ENCODE measurements at regions not wholly inside any gene's neighbourhood (a gene's known extent, or its start where the extent isn't known, plus 50 kb on each side); places are given as distances from the start of the nearest gene placed in this dataset.
"Not testable (repeated sequence)": the region's sequence is repeated elsewhere in the genome, so short reads cannot be mapped to it uniquely, and the experiment has no call there.

GRCh38 chr17:26936645-26937044 is 357.3 kb upstream of the WSB1 start:
- DNase-seq: not testable (repeated sequence)

DNA sequence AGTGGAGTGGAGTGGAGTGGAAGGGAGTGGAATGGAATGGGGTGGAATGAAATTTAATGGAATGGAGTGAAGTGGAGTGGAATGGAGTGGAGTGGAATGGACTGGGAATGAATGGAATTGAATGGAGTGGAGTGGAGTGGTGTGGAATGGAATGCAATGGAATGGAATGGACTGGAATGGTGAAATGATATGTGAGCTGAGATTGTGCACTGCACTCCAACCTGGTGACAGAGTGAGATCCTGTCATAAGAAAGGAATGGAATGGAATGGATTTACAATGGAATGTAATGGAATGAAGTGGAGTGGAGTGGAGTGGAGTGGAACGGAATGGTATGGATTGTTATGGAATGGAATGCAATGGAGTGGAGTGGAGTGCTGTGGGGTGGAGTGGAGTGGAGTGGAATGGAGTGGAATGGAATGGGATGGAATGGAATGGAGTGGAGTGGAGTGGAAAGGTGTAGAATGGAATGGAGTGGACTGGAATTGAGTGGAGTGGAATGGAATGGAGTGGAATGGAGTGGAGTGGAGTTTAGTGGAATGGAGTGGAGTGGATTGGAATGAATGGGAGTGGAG is 356.1 kb upstream of the WSB1 start:
- DNase-seq: not testable (repeated sequence)

DNA sequence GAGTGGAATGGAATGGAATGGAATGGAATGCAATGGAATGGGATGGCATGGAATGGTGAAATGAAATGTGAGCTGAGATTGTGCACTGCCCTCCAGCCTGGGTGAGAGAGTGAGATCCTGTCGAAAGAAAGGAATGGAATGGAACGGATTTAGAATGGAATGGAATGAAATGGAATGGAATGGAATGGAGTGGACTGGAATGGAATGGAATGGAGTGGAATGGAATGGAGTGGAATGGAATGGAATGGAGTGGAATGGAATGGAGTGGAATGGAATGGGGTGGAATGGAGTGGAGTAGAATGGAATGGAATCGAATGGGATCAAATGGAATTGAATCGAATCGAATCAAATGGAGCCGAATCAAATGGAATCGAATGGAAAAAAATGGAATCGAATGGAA is 354.2 kb upstream of the WSB1 start:
- not testable (repeated sequence) for DNase-seq

DNA sequence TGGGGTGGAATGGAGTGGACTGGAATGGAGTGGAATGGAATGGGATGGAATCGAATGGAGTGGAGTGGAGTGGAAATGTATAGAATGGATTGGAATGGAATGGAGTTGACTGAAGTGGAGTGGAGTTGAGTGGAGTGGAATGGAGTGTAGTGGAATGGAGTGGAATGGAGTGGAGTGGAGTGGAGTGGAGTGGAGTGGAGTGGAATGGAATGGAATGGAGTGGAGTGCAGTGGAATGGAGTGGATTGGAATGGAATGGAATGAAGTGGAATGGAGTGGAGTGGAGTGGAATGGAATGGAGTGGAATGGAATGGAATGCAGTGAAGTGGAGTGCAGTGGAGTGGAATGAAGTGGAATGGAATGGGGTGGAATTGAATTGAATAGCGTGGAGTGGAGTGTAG is 353.3 kb upstream of the WSB1 start:
- DNase-seq: not testable (repeated sequence)

- DNase-seq: no peak
These were observed 331.4 kb upstream of the WSB1 start for GRCh38 chr17:26962255-26963162.

DNA sequence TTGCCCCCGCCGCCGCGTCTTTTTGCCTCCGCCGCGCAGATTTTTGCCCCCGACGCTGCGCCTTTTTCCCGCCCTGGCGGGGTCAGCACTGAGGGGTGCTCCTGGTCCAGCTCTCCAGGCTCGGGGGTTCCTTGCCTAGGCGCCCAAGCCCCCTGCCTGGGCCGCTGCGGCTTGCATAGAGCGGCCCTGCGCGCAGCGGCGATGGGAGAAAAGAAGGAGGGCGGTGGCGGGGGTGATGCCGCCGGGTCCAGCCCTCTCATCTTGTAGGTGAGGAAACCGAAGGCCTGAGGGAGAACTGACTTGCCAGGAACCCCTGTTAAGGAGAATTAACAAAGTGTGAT is 330.8 kb upstream of the WSB1 start:
- no peak for DNase-seq

DNA sequence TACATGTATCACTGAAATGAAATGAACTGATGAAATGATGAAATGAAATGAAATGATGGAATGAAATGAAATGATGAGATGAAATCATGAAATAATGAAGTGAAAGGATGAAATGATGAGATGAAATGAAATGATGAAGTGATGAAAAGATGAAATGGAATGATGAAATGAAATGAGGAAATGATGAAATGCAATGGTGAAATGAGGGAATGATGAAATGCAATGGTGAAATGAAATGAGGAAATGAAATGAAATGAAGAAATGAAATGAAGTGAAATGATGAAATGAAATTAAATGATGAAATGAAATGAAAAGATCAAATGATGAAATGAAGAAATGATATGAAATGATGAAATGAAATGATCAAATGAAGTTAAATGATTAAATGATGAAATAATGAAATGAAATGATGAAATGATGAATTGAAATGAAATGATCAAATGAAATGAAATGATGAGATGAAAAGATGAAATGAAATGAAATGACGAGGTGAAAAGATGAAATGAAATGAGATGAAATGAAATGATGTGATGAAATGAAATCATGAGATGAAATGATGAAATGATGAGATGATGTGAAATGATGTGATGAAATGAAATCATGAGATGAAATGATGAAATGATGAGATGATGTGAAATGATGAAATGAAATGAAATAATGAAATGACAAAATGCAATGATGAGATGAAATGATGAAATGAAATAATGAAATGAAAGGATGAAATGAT is 327.9 kb upstream of the WSB1 start:
- not testable (repeated sequence) for DNase-seq

DNA sequence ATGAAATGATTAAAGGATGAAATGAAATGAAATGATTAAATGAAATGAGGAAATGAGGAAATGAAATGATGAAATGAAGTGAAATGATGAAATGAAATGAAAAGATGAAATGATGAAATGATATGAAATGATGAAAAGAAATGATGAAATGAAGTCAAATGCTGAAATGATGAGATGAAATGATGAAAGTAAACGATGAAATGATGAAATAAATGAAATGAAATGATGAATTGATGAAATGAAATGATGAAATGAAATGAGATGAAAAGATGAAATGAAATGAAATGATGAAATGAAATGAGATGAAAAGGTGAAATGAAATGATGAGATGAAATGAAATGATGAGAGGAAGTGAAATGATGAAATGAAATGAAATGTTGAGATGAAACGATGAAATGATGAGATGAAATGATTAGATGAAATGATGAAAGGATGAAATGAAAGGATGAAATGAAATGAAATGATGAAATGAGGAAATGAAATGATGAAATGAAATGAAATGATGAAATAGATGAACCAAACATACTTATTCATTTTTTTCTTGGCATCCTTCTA is 327.2 kb upstream of the WSB1 start:
- DNase-seq: not testable (repeated sequence)

- DNase-seq: not testable (repeated sequence)
These were observed 312.0 kb upstream of the WSB1 start for GRCh38 chr17:26981845-26982425.

DNA sequence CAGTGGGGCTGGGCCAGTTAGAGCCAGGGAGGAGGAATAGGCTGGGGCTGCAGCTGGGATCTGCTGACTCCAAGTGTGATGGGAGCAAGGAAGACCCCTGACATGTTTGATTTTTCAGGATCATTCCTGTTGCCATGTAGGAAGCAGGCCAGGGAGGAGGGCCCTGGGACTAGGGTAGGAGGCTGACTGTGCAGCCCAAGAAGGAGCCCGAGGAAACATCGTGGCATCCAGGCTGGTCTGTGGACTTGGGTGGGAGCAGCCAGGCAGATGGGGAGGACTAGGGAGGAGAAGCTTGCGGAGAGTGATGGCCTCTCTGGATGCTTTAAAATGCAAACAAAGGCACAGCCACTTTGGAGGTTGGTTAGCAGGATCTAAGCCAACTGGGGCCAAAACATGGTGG is 311.4 kb upstream of the WSB1 start:
- DNase-seq: not testable (repeated sequence)

DNA sequence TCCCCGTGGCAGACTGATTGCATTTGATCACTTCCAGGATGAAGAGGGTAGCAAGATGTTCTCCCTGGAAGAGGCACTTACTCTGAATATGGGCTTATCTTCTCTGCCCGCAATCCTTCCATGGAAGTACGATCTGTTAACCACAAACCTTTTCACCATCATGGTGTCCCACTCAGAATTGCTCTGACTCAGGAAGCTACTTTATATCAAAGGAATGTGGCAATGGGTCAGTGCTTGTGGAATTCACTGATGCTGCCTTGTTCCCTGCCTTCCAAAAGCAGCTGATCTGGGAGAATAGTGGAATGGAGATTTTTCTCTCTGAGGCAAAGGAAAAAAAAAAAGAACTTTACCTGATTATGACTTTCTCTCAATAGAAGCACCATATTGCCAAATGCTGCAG is 306.1 kb upstream of the WSB1 start:
- DNase-seq: not testable (repeated sequence)

GRCh38 chr17:26994648-26995047 is 299.3 kb upstream of the WSB1 start:
- DNase-seq: not testable (repeated sequence)

DNA sequence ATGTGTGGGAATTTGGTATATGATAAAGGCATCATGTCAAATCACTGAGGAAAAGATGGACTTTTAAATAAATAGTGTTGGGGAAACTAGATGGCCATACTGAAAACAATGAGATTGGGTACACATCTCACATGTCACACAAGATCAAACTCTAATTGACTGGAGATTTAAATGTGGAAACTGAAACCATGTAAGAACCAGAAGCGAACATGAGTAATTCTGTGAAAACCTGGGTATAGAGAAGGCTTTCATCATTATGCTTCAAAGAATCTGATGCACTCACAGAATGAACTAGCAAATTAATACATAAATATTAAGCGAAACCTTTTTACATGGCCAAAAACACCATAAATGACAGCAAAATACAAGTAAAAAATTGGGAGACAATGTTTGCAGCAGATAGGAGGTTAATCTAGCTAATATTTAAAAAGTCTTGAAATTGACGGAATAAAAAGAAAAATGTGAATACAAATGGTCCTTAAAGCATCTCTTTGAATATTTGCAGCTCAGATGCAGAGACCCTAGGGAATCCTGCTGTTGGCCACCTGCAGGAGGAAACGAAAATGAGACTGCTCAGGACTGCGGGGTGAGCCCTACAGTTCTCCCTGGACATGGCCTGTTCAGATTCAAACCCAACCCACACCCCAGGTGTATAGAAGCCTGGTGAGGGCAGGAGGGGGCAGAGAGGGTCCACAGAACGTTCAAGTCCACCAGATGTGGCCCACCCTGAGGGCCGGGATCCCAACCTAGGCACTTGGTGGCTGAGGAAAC is 297.6 kb upstream of the WSB1 start:
- not testable (repeated sequence) for DNase-seq

GRCh38 chr17:27007734-27008531 is 286.0 kb upstream of the WSB1 start:
- DNase-seq: not testable (repeated sequence)

- no peak for DNase-seq
These were observed 284.8 kb upstream of the WSB1 start for GRCh38 chr17:27009087-27009486.

DNA sequence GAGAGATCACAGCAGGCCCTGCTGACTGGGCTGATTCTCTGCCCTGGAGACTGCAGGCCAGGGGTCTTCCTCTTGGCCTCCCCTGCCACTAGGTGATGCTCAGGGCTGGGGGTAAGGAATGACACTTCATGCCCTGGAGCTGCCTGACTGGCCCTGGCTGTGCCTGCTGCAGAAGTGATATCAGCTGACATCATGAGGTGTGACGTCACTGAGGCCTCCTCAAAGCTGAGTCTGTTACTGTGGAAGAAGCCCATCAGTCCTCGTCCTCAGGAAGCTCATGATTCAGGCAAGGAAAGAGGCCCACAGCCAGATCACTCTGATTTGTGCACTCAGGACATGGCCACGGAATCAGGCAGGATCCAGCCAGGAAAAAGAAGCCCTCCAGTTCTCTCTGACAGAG is 283.8 kb upstream of the WSB1 start:
- DNase-seq: not testable (repeated sequence)

- DNase-seq: not testable (repeated sequence)
These were observed 263.4 kb upstream of the WSB1 start for GRCh38 chr17:27030552-27030951.

GRCh38 chr17:27038676-27039075 is 255.2 kb upstream of the WSB1 start:
- no peak for DNase-seq

- not testable (repeated sequence) for DNase-seq
These were observed 248.9 kb upstream of the WSB1 start for GRCh38 chr17:27045039-27045438.

DNA sequence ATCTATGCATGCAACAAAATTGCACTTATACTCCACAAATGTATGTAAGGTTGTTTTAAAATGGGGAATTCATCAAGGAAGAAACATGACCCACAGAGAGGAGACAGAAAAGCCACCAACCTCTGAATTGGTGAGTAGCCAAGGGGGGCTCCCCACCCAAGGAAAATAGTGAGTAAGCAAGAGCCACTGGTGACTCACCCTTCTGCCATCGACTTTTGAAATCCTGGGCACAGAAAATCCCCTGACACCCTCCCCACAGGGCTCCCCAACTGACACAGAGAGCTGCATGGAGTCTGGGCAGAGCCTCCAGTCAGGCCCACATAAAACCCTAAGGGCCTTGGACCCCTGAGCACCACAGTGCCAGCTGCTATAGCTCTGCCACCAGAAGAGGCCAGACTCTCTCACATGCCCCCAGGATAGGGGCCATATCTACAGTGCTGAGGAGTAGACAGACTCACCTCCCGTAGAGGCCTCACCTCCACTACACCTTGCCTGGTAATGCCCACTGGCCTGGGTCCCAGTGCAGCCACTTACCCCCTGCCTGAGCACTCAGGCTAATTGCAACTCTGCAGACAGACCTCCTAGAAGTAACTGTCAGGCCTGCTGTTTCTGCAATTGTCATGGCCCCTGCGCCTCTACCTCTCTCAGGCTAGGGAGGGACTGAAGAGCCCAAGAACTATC is 244.7 kb upstream of the WSB1 start:
- DNase-seq: no peak
